ENCODE measurements at regions not wholly inside any gene's neighbourhood (a gene's known extent, or its start where the extent isn't known, plus 50 kb on each side); places are given as distances from the start of the nearest gene placed in this dataset.

- TF ChIP-seq EZH2phosphoT487 (IDR thresholded peaks at IDR 0.05; ENCODE audit: low read depth) (no peak), CTCF (IDR thresholded peaks at IDR 0.05; ENCODE audit: low read depth, low read length) (no peak)
Measured at GRCh38 chr13:105612541-105612940, 922.9 kb downstream of the EFNB2 start.

All from OCI-LY3 (cell line).